ENCODE measurements at regions not wholly inside any gene's neighbourhood (a gene's known extent, or its start where the extent isn't known, plus 50 kb on each side); places are given as distances from the start of the nearest gene placed in this dataset.

DNA sequence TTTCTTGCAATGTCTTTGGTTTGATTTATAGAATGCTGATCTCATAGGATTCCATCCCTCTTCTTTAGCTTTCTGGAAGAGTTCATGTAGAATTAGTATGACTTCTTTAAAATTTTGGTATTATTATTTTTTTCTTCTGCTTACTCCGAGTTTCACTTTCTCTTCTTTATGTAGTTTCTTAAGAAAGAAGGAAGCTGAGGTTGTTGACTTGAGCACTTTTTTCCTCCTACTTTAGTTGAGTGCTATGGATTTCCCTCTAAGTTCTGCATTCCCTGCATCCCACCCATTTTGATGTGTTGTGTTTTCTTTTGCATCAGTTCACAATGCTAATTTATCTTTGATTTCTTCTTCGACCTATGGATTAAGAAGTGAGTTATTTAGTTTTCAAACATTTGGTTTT is 78.9 kb upstream of the SPRED2 start:
- DNase-seq: no peak

DNA sequence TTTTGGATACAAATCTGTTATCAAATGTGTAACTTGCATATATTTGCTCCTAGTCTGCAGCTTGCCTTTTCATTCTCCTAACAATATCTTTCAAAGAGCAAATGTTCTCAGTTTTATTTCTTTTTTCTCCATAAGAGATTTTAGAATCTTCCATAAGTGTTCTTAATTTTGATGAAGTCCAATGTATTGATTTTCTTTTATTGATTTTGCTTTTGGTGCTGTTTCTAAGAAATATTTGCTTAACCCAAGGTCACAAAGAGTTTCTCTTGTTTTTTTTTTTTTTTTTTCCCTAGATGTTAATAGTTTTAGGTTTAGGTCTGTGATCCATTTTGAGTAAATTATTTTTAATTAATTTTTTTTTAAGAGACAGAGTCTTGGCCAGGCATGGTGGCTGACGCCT is 75.8 kb upstream of the SPRED2 start:
- DNase-seq: no peak

- DNase-seq: no peak
Measured at GRCh38 chr2:65507102-65508069, 75.0 kb upstream of the SPRED2 start.

DNA sequence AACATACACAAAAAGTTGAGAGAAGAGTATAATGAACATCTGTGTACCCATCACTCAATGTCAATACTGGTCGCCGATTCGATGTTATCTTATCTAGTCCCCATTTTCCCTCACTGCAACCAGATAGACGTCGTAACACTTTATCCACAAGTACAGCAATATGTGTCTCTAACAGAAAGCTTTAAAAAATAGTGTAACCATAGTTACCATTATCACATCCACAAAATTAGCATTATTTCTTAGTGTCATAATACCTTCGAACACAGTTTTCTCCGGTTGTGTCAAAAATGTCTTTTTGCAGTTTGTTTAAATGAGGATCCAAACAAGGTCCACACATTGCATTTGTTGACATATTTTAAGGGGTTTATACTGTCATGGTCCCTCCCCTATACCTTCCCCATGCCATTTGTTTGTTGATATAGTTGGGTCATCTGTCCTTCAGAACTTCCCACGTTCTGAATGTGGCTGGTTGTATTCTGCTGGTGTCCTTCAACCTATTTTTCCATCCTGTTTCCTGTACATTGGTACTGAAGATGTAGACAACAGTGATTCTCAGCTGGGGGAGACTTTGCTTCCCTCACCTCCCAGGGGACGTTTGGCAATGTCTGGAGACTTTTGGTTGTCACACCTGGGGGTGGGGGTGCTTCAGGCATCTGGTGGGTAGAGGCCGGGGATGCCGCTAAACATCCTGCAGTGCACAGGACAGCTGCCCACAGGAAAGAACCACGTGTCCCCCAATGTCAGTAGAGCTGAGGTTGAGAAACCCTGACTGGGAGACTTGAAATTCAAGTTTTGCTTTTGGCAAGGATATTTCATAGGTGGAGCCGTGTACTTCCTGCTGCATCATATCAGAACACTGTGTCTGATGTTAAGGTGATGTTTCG is 72.7 kb upstream of the SPRED2 start:
- DNase-seq: no peak

DNA sequence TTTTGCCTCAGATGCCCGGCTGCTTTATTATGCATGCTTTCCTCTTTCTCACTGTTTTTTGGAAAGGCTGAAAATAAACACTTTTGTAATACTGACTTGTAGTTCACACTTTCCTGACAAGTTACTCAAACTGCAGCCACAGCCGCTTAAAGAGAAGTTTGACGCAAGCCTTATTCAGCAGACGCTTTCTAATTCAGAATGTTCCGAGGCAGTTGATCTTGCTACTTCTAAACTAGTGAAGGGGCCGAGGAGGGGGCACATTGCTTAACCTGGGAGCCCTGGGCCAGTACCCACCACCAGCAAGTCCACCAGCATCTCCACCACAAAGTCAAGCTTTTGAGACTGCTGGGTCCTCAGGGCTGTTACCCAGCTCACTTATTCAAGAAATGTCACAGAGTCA is 71.8 kb upstream of the SPRED2 start:
- DNase-seq: no peak

- DNase-seq: no peak
Measured at GRCh38 chr2:65503746-65504145, 71.3 kb upstream of the SPRED2 start.

DNA sequence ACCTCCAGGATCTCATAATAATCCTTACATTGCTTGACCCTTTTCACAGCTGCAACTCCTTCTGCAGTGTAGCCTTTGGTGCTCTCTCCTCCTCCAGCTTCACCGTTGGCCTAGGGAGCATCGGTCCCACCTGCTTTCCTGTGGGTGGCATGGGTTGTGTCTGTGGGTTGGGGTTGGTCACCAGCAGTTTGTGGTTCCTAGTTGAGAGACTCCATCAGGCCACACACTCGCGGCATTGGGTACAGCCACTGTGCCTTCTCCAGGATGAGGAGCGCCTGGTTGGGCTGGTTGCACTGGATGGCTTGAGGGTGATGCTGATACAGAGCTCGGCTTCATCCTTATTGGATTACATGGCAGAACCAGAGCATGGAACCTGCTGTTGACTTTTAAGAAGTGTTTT is 69.4 kb upstream of the SPRED2 start:
- no peak for DNase-seq

DNA sequence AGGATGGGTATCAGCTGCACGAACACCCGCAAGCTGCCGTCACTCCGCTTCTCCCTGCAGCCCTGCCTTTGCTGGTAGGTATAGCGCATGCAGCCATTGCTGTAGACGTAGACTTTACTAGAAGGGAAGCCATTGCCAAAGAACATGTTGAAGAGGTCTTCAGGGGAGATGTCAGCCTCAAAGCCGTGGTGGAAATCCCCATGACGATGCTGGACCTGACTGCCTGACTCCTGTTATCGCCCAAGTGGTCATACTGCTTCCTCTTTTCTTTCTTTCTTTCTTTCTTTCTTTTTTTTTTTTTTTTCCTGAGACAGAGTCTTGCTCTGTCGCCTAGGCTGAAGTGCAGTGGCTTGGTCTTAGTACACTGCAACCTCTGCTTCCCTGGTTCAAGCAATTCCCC is 68.7 kb upstream of the SPRED2 start:
- no peak for DNase-seq

DNA sequence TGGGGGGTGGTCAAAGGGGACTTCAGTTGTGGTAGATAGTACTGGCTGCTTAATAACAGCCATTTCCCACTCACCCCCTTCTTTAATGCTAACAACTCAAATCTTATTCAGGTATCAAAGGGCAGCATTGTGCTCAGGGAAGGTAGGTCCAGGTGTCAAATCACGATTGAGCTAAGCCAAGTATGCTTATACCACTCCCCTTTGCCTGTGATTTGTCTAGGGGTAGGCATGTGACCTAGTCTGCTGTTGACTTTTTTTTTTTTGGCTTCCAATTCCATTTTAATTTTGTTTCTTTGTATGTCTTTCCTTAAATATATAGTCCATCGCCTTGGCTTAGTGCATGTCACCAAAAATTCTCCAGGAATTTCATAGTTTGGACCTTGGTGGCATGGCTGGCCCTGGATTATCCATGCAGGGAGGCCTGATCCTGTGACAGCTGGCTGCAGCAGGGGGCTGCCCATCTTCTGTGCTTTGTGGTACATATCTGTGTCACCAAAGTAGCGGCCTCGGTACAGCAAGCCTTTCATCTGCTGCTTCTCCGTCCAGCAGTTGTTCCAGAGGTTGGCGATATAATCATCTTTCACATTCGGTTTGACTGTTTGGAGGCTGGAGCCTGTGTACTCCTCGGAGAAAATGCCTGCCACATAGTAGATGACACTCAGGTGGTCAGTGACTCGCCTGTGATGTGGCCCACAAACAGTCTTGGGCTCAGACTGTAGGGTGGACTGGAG is 68.1 kb upstream of the SPRED2 start:
- DNase-seq: no peak

- no peak for DNase-seq
Measured at GRCh38 chr2:65499216-65499615, 66.8 kb upstream of the SPRED2 start.

DNA sequence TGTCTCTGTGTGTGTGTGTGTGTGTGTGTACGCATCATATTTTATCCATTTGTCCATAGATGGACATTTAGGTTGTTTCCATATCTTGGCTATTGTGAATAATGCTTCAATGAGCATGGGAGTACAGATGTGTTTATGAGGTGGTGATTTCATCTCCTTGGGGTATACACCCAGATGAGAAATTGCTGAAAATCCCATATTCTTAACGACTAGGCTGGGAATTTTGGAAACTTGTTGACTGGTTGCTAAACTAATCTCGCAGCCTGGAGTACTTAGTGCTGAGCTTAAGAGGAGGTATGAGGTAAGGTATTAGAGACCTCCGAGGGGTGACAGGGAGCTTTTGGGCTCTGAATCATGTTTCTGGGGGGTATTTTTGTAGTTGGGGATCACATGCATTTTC is 66.0 kb upstream of the SPRED2 start:
- no peak for DNase-seq

GRCh38 chr2:65495251-65495877 is 63.0 kb upstream of the SPRED2 start:
- no peak for DNase-seq

DNA sequence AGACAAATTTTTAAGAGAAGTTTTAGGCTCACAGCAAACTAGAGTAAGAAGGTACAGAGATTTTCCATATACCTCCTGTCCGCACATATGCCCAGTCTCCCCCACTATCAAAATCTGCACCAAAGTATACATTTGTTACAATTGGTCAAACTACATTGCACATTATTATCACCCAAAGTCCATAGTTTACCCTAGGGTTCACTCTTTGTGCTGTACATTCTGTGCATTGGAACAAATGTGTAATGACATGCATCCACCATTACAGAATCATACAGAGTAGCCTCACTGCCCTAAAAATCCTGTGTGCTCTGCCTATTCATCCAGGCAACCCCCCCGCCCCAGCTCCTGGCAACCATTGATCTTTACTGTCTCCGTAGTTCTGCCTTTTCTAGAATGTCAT is 61.7 kb upstream of the SPRED2 start:
- DNase-seq: no peak

GRCh38 chr2:65491381-65491905 is 59.0 kb upstream of the SPRED2 start:
- DNase-seq: no peak

- DNase-seq: no peak
Measured at GRCh38 chr2:65490222-65490621, 57.8 kb upstream of the SPRED2 start.

- no peak for DNase-seq
Measured at GRCh38 chr2:65489269-65489668, 56.9 kb upstream of the SPRED2 start.

GRCh38 chr2:65488527-65488926 is 56.1 kb upstream of the SPRED2 start:
- DNase-seq: no peak

DNA sequence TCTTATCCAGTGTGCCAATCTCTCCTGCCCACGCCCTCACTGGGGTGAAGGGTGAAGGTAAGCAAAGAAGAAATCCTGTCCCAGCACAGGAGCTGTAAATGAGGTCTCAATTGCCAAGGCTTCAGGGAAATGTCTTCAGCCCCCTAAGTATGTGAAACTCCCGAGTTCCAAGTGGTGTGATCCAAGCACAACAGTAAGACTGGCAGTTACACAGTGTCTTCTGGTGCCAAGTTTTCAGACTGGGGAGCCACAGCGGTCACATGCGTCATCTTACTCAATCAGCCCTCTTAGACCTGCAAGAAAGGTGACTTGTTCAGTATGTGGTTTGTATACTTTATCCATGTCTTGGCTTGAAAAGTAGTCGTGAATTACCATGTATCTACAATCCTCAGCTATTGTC is 55.0 kb upstream of the SPRED2 start:
- no peak for DNase-seq

- DNase-seq: no peak
Measured at GRCh38 chr2:65486802-65487201, 54.4 kb upstream of the SPRED2 start.

- DNase-seq: no peak
Measured at GRCh38 chr2:65486282-65486681, 53.9 kb upstream of the SPRED2 start.

DNA sequence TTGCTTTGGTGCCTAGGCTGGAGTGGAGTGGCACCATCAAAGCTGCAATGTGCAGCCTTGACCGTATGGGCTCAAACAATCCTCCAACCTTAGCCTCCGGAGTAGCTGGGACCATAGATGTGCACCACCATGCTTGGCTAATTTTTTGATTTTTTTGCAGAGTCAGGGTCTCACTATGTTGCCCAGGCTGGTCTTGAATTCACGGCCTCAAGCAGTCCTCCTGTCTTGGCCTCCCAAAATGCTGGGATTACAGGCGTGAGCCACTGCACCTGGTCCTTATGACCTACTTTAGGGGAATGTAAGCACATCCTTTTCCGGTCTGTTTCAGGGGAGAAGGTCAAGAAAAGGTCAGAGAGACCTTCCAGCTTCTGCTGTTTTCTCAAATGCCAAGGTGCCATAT is 53.4 kb upstream of the SPRED2 start:
- DNase-seq: no peak

- DNase-seq: no peak
Measured at GRCh38 chr2:65483763-65484162, 51.4 kb upstream of the SPRED2 start.

- DNase-seq: no peak
Measured at GRCh38 chr2:65482971-65483370, 50.6 kb upstream of the SPRED2 start.

Data from SHP77 treated with DMSO at 0.1 percent for 48 hours (cell line).